ENCODE measurements at regions not wholly inside any gene's neighbourhood (a gene's known extent, or its start where the extent isn't known, plus 50 kb on each side); places are given as distances from the start of the nearest gene placed in this dataset.

DNA sequence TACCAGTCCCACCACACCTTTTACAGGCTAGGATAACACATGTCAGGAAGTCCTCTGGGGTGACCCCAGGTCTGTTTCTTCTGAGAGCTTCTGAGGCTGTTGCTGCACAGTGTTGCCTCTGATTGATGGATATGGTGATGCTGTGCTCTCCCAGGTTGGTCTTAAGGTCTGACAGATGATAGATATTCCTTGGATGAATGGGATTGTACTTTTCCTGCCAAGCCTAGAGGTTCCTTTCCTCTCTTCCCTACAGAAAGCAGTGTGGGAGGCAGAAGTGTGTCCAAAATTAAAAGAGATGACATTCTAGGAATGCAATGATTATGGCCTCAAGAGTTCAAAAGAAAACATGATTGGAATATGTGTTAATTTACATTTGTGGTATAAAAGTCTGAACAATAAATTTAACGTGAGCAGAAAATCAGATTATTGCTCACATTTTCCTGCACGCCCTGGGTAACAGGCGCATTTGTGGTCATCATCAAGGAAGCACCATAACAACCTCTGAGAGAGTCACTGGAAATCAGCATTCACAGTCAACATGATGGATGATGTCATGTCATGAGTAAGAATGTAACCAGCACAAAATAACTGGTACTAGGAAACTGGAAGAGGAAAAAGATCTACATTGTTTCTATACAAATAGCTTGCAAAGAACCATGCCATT, 73.7 kb downstream of the BBS10 start:
- TF ChIP-seq, protein P1, sequence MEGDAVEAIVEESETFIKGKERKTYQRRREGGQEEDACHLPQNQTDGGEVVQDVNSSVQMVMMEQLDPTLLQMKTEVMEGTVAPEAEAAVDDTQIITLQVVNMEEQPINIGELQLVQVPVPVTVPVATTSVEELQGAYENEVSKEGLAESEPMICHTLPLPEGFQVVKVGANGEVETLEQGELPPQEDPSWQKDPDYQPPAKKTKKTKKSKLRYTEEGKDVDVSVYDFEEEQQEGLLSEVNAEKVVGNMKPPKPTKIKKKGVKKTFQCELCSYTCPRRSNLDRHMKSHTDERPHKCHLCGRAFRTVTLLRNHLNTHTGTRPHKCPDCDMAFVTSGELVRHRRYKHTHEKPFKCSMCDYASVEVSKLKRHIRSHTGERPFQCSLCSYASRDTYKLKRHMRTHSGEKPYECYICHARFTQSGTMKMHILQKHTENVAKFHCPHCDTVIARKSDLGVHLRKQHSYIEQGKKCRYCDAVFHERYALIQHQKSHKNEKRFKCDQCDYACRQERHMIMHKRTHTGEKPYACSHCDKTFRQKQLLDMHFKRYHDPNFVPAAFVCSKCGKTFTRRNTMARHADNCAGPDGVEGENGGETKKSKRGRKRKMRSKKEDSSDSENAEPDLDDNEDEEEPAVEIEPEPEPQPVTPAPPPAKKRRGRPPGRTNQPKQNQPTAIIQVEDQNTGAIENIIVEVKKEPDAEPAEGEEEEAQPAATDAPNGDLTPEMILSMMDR (IDR thresholded peaks at IDR 0.05): no peak
- TF ChIP-seq POLR2A (IDR thresholded peaks at IDR 0.05): no peak

All from uterus (tissue), 2 donors.